Head of caudate nucleus (tissue), 42 donors: ENCODE measurements at regions not wholly inside any gene's neighbourhood (a gene's known extent, or its start where the extent isn't known, plus 50 kb on each side); places are given as distances from the start of the nearest gene placed in this dataset.
A peak's percentile ranks its signal among the peaks of the same experiment; 100 is the strongest.

Experiments
- DNase-seq, 42 donors: peaks; one replicate each; pipeline versions ENCODE4 v3.0.0 to v3.0.0-alpha.2; 2020 to 2021; ENCODE audit warnings: mixed read lengths in 7 of 42
- intact Hi-C: fragments of 100-400 bp; cut with DNase I; formaldehyde crosslinking; loops from one replicate; pipeline ENCODE4 v1.15.0; 2022

GRCh38 chr6:2441601-2442475 lies 196.4 kb upstream of the GMDS start:
- intact Hi-C loops, result no loop called here
- peak in 1 of 42 donors; percentile 14 for DNase-seq

- DNase-seq, result no peak
- intact Hi-C loops, result no loop called here
Measured at GRCh38 chr6:2440516-2440915, 195.1 kb upstream of the GMDS start.

GRCh38 chr6:2439632-2440031 lies 194.2 kb upstream of the GMDS start:
- peak in 1 of 42 donors; percentile 16 for DNase-seq
- intact Hi-C loops, result no loop called here

- intact Hi-C loops, result no loop called here
- DNase-seq, result no peak
Measured at GRCh38 chr6:2439082-2439481, 193.7 kb upstream of the GMDS start.

- DNase-seq, result peak in 1 of 42 donors; percentile 37
- intact Hi-C loops, result no loop called here
Measured at GRCh38 chr6:2436410-2437154, 191.2 kb upstream of the GMDS start.

GRCh38 chr6:2435323-2435722 lies 189.9 kb upstream of the GMDS start:
- DNase-seq, result peak in 1 of 42 donors; percentile 0
- intact Hi-C loops, result no loop called here

GRCh38 chr6:2434912-2435311 lies 189.5 kb upstream of the GMDS start:
- DNase-seq, result peak in 1 of 42 donors; percentile 2
- intact Hi-C loops, result no loop called here

- DNase-seq, result peak in 1 of 42 donors; percentile 26
- intact Hi-C loops, result no loop called here
Measured at GRCh38 chr6:2434116-2434515, 188.7 kb upstream of the GMDS start.

- peak in 1 of 42 donors; percentile 33 for DNase-seq
- intact Hi-C loops, result no loop called here
Measured at GRCh38 chr6:2433711-2434110, 188.3 kb upstream of the GMDS start.

- peak in 1 of 42 donors; percentile 10 for DNase-seq
Measured at GRCh38 chr6:2433266-2433665, 187.9 kb upstream of the GMDS start.

GRCh38 chr6:2432292-2432691 lies 186.9 kb upstream of the GMDS start:
- intact Hi-C loops, result no loop called here
- peak in 1 of 42 donors; percentile 5 for DNase-seq

More at GRCh38 chr6:2433266-2433665, 187.9 kb upstream of the GMDS start:
- intact Hi-C loops, result no loop called here

GRCh38 chr6:2430612-2431011 lies 185.2 kb upstream of the GMDS start:
- DNase-seq, result no peak
- intact Hi-C loops, result no loop called here

GRCh38 chr6:2429460-2429859 lies 184.1 kb upstream of the GMDS start:
- peak in 2 of 42 donors; percentile 21 to 30 for DNase-seq
- intact Hi-C loops, result no loop called here

GRCh38 chr6:2429032-2429431 lies 183.6 kb upstream of the GMDS start:
- intact Hi-C loops, result no loop called here

GRCh38 chr6:2426561-2427340 lies 181.3 kb upstream of the GMDS start:
- intact Hi-C loops, result no loop called here
- DNase-seq, result no peak

More at GRCh38 chr6:2429032-2429431, 183.6 kb upstream of the GMDS start:
- DNase-seq, result peak in 1 of 42 donors; percentile 9

- DNase-seq, result no peak
- intact Hi-C loops, result no loop called here
Measured at GRCh38 chr6:2416128-2416712, 170.8 kb upstream of the GMDS start.

- no peak for DNase-seq
- intact Hi-C loops, result no loop called here
Measured at GRCh38 chr6:2414885-2415547, 169.6 kb upstream of the GMDS start.

GRCh38 chr6:2412731-2413130 lies 167.3 kb upstream of the GMDS start:
- DNase-seq, result no peak
- intact Hi-C loops, result no loop called here
